GM21360 (cell line): ENCODE measurements at regions not wholly inside any gene's neighbourhood (a gene's known extent, or its start where the extent isn't known, plus 50 kb on each side); places are given as distances from the start of the nearest gene placed in this dataset.
"Not testable (repeated sequence)": the region's sequence is repeated elsewhere in the genome, so short reads cannot be mapped to it uniquely, and the experiment has no call there.

Source experiments
- ATAC-seq: cut with Tn5 transposase; IDR thresholded peaks from one replicate; pipeline ENCODE4 v1.9.1; 2021; ENCODE audit warnings: mild to moderate bottlenecking, moderate library complexity; ENCODE audit not compliant: unreplicated experiment

DNA sequence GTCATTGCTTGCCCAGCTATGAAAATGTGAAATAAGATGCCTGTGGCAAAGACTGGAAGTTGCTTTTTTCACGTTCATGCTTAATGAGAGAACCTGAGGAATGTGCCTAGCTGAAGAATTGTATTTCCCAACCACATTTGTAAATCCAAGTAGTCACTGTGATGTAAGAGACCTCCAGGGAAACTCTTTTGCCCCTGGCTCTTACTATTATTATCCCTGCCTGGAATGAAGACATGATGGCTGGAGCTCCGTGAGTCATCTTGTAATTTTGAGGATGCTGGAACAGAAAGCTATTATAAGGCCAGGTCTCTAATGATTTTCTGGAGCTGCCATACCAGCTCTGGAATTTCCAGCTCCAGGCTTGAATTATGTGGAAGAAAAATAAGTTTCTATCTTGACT is 894.3 kb downstream of the DIAPH3 start:
- ATAC-seq: no peak

DNA sequence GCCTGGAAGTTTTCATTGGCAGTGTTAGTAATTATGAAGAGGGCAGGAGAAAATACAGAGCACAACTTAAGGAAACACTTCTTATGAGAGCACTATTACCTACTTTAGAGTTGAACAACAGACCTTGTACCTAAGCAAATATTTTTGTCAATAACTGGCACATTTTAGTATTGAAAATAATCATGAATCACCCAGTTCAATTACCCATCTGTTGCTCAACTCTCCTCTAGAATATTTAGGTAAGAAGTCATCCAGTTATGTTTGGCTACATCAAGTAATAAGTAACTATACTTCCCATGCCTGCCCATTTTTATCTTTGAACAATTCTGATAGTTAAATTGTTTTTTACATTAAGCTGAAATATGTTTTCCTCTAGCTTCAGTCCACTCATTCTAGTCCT is 893.4 kb downstream of the DIAPH3 start:
- ATAC-seq: no peak

DNA sequence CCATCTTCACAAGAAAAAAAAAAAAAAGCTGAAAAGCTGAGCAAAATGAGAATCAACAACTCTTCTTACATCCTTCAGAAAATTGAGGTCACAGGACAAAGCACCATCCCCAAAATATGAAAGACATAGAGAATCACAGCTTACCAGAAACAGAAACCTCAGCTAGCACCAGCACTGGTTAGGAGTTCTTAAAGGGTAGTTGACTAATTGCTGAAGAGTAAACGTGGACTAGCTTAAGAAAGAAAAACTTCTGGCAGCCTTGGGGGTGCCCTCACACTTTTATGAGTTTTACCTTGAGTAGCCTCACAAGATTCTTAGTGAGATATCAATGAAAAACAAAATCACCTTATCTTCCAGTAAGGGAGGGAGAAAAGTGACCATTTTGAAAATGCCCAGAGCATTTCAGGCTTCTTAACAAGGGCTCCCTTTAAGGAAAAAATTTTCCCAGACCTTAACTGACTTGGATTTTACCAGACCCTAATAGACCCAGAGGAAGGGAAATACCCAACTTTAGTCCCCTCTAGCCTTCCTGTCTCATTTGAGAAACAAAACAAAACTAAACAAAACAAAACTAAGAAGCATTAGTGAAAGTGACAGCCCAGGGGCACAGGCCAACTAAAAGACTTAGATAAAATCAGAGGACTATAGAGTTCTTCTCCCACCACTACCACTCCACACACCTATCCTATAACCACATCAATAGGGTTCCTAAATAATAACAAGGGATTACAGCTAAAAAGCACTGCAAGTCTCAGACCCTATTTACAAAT is 888.6 kb downstream of the DIAPH3 start:
- ATAC-seq: peak; percentile 73

DNA sequence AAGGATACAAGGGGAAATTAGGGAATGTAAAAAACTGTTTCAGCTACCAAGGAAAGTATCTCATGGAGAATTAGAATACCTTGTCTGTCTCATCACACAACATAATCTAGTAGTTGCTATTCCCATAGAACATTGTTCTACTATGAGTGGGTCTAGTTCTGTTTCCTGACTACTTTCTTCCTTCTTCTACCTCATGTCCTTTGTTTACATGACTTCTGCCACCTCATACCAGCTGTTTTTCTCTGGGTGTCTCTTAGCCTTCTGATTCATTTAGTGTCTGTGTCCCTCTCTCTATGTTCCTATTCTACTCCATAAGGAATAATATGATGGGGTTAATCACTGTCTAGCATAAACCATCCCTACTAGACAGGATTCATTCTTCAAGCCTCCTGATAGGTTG is 887.3 kb downstream of the DIAPH3 start:
- no peak for ATAC-seq

DNA sequence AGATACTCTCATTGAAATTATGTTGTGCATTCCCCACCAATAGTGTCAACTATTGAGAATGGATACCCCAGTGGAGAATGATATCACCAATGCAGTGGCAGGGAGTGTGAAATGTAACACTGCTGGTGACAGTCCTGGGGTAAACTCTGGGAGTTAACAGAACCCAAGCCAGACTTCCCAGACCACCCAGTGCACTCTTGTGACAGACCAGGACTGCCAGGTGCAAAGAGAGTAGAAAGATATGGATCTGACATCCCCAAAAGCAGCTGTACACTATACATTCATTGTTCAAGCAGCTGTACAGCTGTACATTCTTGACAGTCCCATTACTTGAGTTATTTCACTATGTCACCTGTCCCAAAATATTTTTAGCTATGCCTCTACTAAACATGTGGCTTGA is 886.6 kb downstream of the DIAPH3 start:
- ATAC-seq: no peak

DNA sequence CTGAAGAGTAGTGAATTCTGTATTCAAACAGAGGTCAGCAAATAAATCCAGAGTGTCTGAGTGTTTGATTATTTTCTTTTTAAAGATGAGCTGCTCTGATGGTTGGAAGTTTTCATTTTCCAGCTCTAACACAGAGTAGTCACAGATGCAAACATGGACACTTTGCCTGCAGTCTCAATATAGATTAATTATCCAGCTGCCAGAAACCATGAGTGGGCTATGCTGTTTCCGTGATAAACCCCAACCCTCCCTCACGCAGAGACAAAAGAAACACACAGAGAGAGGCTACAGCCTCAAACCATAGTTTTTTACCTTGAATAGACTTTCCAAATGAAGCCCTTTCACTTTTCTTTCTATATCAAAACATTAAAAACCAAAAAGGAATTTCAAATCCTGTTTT is 884.7 kb downstream of the DIAPH3 start:
- no peak for ATAC-seq

DNA sequence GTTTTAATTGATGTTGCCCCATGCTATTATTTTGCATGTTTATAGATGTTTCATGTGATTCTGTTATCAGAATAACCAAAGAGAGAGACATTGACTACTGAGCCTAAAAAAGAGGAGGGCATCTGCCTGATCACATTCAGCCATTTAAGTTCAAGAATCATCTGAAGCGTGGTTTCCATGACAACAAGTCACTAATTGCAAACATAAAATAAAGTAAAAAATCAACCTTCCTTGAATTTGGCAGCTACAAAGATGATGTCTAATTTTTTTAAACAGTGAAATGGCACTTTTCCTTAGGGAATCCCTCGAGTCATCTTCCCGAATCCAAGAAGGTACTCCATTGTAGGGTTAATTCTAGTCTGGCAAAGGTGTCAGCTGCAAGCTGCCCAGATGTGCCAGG is 884.2 kb downstream of the DIAPH3 start:
- no peak for ATAC-seq

DNA sequence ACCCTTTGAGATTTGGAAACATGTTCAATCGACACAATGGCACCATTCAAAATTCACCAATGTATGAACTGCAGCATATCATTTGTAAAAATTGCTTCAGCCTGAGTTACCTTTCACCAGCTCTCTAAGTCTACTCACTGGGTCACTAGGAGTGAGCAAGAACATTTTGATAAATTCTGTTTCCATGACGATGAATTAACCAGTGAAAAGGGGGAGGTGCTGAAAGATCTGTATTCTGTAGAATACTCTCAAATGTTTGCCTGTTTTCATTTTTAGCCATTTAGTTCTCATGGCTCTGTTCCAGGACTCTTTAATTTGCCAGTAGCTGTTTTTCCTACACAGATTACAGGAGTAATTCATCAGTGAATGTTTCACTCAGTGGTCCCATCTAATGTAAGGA is 883.4 kb downstream of the DIAPH3 start:
- no peak for ATAC-seq

DNA sequence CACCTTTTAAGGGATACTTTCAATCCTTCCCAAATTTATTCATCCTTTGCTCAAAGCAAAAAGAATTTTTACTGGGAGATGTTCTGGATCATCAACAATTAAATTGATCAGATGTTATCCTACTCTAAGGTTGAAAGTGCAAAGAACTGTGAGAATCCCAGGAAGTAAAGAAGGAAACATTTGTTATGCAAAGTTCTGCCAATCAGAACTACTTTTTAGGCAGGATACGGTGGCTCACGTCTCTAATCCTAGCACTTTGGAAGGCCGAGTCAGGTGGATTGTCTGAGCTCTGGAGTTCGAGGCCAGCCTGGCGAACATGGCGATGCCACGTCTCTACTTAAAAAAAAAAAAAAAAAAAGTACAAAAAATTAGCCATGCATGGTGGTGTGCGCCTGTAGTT is 882.3 kb downstream of the DIAPH3 start:
- no peak for ATAC-seq

DNA sequence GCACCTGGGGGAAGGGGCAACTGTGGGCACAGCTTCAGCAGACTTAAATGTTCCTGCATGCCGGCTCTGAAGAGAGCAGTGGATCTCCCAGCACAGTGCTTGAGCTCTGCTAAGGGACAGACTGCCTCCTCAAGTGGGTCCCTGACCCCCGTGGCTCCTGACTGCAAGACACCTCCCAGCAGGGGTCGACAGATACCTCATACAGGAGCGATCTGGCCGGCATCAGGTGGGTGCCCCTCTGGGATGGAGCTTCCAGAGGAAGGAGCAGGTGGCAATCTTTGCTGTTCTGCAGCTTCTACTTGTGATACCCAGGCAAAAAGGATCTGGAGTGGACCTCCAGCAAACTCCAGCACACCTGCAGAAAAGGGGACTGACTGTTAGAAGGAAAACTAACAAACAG is 871.5 kb downstream of the DIAPH3 start:
- not testable (repeated sequence) for ATAC-seq

DNA sequence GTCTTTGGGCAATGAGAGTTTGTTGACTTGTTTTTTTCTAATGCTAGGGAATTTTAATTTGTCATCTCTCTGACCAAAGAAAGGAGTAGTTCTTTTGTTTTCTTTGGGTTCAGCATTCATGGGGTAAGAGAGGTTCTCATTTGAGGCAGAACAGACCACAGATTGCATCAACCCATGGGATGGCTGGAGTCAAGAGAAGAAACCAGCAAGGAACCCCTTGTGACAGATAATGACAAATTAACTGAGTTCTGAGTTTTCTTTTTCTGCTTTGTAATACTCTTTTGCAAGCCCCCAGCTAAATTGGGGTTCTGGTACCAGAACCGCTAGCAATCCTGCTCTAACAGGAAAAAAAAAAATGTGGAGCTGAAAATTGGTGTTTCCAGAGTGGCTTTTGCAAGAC is 864.1 kb downstream of the DIAPH3 start:
- no peak for ATAC-seq

DNA sequence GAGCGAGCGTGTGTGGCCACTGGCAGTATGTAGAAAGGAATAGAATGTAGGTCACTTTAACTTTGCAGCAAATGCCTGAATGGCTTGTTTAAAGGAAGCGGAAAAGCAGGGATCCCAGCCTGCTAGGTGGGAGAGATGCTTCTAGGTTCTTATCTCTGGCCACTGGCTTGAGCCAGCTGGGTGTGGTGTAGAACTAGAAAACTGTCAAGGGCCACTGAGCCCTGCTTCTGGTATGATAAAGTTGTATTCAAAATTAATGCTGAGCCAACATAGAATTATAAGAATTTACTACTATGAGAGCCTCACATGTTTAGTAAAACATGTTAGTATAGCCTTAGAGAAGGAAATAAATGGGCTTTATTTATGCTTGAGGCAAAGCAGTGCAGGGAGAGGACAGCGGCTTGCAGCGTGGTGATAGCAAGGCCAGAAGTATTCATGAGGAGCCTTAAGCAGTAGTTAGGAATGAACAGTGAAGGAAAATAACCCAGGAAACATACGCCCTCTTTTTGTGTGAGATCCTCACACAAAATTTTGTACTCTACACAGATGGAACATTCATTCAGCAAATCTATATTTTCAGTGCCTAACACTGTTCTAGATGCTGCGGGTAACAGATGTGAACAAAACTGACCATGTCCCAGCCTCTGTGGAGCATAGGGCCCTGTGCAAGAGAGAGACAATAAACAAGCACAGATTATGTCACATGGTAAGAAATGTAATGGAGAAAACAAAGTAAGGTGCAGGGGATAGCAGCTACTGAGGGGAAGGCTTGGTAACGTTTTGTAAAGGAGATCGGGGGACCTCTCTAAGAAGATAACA is 863.2 kb downstream of the DIAPH3 start:
- ATAC-seq: no peak

DNA sequence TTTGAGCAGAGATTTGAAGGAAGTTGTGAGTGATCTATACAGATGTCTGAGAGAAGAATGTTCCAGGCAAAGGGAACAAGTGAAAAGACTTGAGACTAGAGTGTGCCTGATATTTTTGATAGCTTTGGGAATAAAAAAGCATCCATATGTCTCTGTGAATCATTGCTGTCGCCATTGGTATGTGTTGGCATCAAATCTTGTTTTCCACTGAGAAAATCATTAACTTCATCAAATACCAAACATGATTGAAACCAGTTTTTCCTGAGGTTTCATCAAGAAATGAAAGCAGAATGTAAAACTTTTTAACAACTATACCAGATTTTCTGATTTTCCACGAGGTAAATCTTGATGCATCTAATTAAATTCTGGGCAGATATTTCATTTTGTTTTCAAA is 862.6 kb downstream of the DIAPH3 start:
- ATAC-seq: no peak

DNA sequence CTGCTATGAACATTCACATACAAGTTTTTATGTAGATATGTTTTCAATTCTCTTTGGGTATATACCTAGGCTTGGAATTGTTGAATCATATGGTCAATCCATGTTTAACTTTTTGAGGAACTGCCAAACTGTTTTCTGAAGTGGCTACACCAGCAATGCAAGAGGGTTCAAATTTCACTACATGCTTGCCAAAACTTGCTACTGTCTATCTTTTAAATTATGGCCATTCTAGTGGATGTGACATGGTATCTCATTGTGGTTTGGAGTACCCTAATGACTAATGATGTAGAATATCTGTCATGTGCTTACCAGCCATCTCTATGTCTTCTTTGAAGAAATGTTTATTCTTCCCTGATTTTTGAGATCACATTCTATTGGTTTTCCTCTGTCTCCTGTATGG is 860.3 kb downstream of the DIAPH3 start:
- ATAC-seq: no peak

DNA sequence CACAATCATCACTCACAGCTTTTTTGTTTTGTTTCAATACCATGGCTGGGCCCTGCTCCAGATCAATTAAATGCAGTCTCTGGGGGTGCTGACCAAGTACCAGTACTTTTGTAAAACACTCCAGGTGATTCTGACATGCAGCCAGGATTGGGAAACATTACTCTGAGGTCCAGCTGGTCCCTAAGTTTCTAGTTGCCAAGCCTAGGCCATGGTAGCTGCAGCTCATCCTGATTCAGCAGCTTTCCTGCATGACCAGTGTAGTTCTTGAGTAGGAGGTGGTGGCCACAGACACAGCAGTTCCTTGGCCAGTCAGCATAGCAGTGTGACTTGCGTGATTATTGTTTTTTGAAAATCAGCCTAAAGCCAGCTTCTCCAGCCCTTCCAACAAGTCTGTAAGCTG is 859.1 kb downstream of the DIAPH3 start:
- ATAC-seq: no peak

DNA sequence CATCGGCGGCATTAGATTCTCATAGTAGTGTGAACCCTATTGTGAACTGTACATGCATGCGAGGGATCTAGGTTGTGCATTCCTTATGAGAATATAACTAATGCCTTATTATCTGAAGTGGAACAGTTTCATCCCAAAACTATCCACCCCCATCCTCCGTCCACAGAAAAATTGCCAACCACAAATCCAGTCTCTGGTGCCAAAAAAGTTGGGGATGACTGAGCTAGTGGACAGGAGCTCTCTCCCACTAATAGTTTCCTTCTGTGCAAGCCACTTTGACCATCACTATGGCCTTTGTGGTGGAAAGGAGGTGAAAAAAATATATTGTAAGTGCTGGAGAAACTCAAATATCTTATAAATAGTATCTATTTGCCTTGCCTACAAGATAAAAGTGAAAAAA is 857.8 kb downstream of the DIAPH3 start:
- ATAC-seq: no peak

DNA sequence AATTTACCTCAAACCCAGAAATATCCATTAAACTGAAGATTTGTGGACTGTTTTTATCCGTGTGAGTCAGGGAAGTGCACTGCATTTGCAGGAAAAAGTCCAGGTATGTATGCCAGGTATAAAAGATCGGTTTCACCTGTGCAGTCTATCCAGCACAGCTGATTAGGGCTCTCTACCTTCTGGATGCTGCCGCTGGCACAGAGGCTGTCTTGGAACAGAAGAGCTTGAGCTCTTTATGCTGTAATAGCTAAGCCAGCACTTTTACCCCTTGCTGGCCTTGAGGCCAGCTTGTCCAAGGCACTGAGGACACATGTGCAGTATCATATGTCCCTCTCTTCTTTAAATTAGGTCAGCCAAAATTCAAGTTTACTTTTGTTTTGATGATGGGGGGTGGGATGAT is 851.0 kb downstream of the DIAPH3 start:
- ATAC-seq: no peak

DNA sequence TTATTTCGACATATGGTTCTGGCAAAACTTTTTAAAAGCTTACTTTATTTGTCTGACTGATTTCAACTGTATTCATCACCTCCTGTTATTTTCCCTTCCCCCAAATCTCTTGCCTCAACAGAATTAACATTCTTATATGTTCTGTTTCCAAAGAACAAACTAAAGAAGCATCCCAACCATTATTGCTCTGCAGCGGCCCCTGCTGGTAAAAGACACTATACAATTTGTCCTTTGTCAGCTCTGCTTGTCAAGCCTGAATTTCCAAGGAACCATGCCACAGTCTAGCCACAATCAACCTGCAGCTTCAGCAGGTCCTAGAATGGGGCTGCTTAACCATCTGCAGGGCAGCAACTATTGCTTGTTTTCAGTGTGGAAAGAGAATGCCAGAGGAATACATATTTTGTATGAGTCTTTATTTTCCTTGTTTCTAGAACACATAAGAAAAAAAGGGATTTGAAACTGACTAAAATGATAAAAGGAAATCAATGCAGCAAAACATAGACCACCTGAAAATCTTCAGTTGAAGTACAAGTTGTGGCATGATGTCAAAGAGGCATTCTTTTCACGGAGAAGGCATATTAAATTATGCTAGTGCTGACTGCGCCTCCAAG is 845.3 kb downstream of the DIAPH3 start:
- ATAC-seq: peak; percentile 81

DNA sequence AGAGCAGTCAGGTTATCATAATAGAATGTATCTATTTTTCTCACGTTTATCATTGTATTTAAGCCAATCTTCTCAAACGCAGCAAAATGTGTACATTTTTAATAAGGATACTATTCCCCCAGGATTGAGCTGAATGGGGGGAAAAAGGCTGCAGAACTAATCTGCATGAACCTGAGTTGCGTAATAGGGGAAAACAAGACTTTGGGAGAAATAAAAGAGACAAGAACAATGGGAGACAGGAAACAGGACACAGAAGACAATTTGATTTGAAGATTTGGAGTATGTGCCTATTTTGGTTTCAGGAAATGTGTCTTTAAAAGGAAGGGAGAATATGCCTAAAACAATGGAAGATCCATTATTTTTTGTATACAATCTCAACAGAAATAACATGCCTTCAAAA is 844.5 kb downstream of the DIAPH3 start:
- ATAC-seq: no peak

DNA sequence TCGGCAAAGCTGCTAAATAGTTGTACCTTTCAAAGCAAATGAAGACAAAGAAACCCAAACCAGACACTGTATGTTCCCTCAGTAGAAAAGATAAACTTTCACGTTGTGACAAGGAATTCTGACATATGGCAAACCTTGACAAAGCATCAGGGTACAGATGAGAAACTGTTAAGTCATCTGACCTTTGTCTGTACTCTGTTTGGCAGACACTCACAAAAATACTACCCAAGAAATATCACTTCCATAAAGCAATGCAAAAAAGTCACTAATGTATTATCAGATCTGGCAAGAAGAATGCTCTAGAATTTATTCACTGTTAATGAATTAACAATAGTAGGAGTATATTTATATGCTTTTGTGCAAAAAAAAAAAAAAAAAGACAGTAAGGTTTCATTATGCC is 843.7 kb downstream of the DIAPH3 start:
- no peak for ATAC-seq

DNA sequence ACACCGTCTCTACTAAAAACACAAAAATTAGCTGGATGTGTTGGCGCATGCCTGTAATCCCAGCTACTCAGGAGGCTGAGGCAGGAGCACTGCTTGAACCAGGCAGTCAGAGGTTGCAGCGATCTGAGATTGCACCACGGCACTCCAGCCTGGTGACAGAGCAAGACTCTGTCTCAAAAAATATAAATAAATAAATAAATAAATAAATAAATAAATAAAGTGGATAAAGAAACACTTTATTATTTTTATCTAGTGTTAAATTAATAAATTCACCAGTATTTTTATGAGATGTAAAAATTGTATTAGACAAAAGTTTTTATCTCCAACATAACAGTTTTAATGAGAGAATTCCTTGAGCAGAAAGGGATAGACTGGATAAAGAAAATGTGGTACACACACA is 839.3 kb downstream of the DIAPH3 start:
- not testable (repeated sequence) for ATAC-seq

DNA sequence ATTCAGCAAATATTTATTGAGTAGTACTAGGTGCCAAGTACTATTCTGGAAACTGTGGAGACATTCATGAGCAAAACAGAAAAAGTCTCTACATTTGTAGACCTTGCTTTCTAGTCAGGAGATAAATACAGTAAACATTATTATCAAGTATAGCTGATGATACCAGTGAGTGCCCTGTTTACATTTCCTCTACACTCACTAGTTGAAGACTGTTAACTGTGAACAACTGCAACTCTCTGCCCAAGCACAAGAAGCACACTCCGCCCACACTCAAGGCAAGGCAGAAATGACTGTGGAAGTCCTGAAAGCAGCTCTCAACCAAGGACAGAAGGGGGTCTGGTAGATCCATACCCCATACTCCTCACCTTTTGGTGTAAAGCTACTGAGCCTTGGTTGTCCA is 837.0 kb downstream of the DIAPH3 start:
- ATAC-seq: no peak
